ENCODE measurements at regions not wholly inside any gene's neighbourhood (a gene's known extent, or its start where the extent isn't known, plus 50 kb on each side); places are given as distances from the start of the nearest gene placed in this dataset.

- Histone ChIP-seq H2BK20ac (ENCODE audit: low read depth, low read length) (no peak overlapping the region), H3K27ac (ENCODE audit: insufficient read depth, low read length) (no peak overlapping the region), H3K4me1 (ENCODE audit: control insufficient read depth, insufficient read depth, low read length) (no peaks in the 10 kb centered on the region), H3K23ac (ENCODE audit: low read depth, low read length) (no peak overlapping the region), H3K56ac (ENCODE audit: extremely low read depth, insufficient read depth, low read length) (no peak overlapping the region), H3K4me3 (ENCODE audit: insufficient read depth, low read depth, low read length) (no peak overlapping the region), H4K20me1 (ENCODE audit: insufficient read depth, low read length) (no peaks in the 10 kb centered on the region), H2AK5ac (ENCODE audit: low read depth, low read length) (no peak overlapping the region), H3K27me3 (ENCODE audit: control insufficient read depth, insufficient read depth, low read length) (no peaks in the 10 kb centered on the region), H3K4ac (ENCODE audit: low read depth, low read length) (no peak overlapping the region), H3K9ac (ENCODE audit: low read depth, low read length) (no peak overlapping the region), H2BK15ac (ENCODE audit: low read depth, low read length) (no peak overlapping the region), H3K79me1 (ENCODE audit: low read depth in 1 of 2, low read length in 2 of 2) (no peaks in the 10 kb centered on the region), H3K14ac (replicated peaks; ENCODE audit: low read depth, low read length) (no peak overlapping the region), H2BK120ac (ENCODE audit: low read depth, low read length) (no peak overlapping the region), H2BK5ac (ENCODE audit: low read depth, low read length, poor library complexity, severe bottlenecking) (no peak overlapping the region), H3K4me2 (ENCODE audit: low read depth, low read length) (no peak overlapping the region), H2AFZ (replicated peaks; ENCODE audit: low read length, poor library complexity) (no peak overlapping the region), H4K8ac (ENCODE audit: low read depth in 2 of 2, low read length in 2 of 2) (no peak overlapping the region), H3K18ac (ENCODE audit: low read depth, low read length) (no peak overlapping the region), H3K9me3 (ENCODE audit: control insufficient read depth, insufficient read depth, low read length) (peaks cover 2% of the 10 kb centered on the region; the same call in 1 of the 2 replicates), H4K91ac (ENCODE audit: insufficient read depth, low read depth, low read length) (no peak overlapping the region), H4K5ac (ENCODE audit: low read depth, low read length) (no peak overlapping the region), H3K36me3 (ENCODE audit: control insufficient read depth, insufficient read depth, low read length) (no peaks in the 10 kb centered on the region), H2AK9ac (replicated peaks; ENCODE audit: low read depth, low read length, poor library complexity) (no peak overlapping the region), H3K9me1 (ENCODE audit: insufficient read depth, low read length) (no peaks in the 10 kb centered on the region)
- BruUV-seq (replicated peaks) = no TSS peak
- in situ Hi-C loops (cut with MboI; ENCODE audit: low sequenced_read_pairs) (no loop called here), dilution Hi-C loops (cut with HindIII; ENCODE audit: low sequenced_read_pairs, unreplicated experiment) (no loop called here), intact Hi-C loops (cut with micrococcal nuclease) (no loop called here)
- ATAC-seq (ENCODE audit: low read depth) = no peak
- ChIA-PET CTCF (no interaction called here), POLR2A (ENCODE audit: unreplicated experiment) (no interaction called here)
- DNase-seq = no peak
- TF ChIP-seq CEBPB (IDR thresholded peaks at IDR 0.05; ENCODE audit: low read depth, low read length) (no peak), USF2 (IDR thresholded peaks at IDR 0.05; ENCODE audit: low read depth, low read length) (no peak)
Observed at GRCh38 chr3:20810555-20810954, 624.5 kb upstream of the SGO1 start.
